SK-N-SH (cell line): ENCODE measurements at regions not wholly inside any gene's neighbourhood (a gene's known extent, or its start where the extent isn't known, plus 50 kb on each side); places are given as distances from the start of the nearest gene placed in this dataset.

Experiments used
- CTCF ChIA-PET: fragments of 300-600, 350-600 bp; formaldehyde crosslinking; extraction: SDS; loops from one replicate; lab custom pipeline; 2021; lab: Yijun Ruan, JAX
- POLR2A ChIA-PET: fragments of 350-600 bp; sonication (Branson Sonifier 250); formaldehyde crosslinking; extraction: SDS; loops from one replicate; lab custom pipeline; 2020; ENCODE audit warnings: antibody characterized with exemption, inconsistent platforms; lab: Yijun Ruan, JAX
- DNase-seq: peaks from one replicate; pipeline ENCODE4 v3.0.0; 2012
- H2AFZ ChIP-seq: fragments of 200-600 bp; sonication (generic); 2 replicates; pipeline ENCODE4 v1.8.1; 2016; ENCODE audit warnings: antibody characterized with exemption, mild to moderate bottlenecking, low read depth
- H3F3A ChIP-seq: fragments of 200-600 bp; sonication (generic); replicated peaks from 2 replicates; pipeline ENCODE3; 2016; ENCODE audit warnings: antibody characterized with exemption, mild to moderate bottlenecking; ENCODE audit not compliant: insufficient read depth
- H3K27ac ChIP-seq, 2 experiments: fragments of 200-500 bp in 1 of 2; fragments of 200-600 bp in 1 of 2; sonication (Bioruptor generic) in 1 of 2; sonication (generic), shearing (Covaris generic) in 1 of 2; 2 replicates each; pipeline versions ENCODE4 v1.5.1 to v1.6.1; 2014 to 2016; ENCODE audit warnings: low read depth in 2 of 2, inconsistent platforms in 1 of 2, low read length in 1 of 2, mild to moderate bottlenecking in 1 of 2, mixed read lengths in 1 of 2
- H3K27me3 ChIP-seq: fragments of 200-600 bp; sonication (generic), shearing (Covaris generic); 2 replicates; pipeline ENCODE4 v1.6.1; 2016; ENCODE audit warnings: mixed run types; ENCODE audit not compliant: insufficient read depth
- H3K36me3 ChIP-seq, 2 experiments: fragments of 200-500 bp in 1 of 2; fragments of 200-600 bp in 1 of 2; sonication (Bioruptor generic) in 1 of 2; sonication (generic) in 1 of 2; replicated peaks in 1 of 2; 2 replicates each; pipeline versions ENCODE3 to v1.5.1; 2014 to 2016; ENCODE audit warnings: low read length in 1 of 2, mild to moderate bottlenecking in 1 of 2; ENCODE audit not compliant: insufficient read depth in 2 of 2, control insufficient read depth in 1 of 2
- H3K4me1 ChIP-seq, 2 experiments: fragments of 200-500 bp in 1 of 2; fragments of 200-600 bp in 1 of 2; sonication (Bioruptor generic) in 1 of 2; sonication (generic), shearing (Covaris generic) in 1 of 2; 2 replicates each; pipeline versions ENCODE4 v1.5.1 to v1.6.1; 2014 to 2016; ENCODE audit warnings: low read depth in 1 of 2, low read length in 1 of 2, mixed run types in 1 of 2; ENCODE audit not compliant: insufficient read depth in 2 of 2, control insufficient read depth in 1 of 2
- H3K4me2 ChIP-seq: fragments of 200-600 bp; sonication (generic), shearing (Covaris generic); 2 replicates; pipeline ENCODE4 v1.6.1; 2017; ENCODE audit warnings: mixed run types
- H3K4me3 ChIP-seq, 2 experiments: fragments of 200-500 bp in 1 of 2; fragments of 200-600 bp in 1 of 2; sonication (Bioruptor generic) in 1 of 2; sonication (generic), shearing (Covaris generic) in 1 of 2; 2 replicates each; pipeline versions ENCODE4 v1.5.1 to v1.8.1; 2014 to 2016; ENCODE audit warnings: low read depth in 2 of 2, inconsistent platforms in 1 of 2, low read length in 1 of 2, mild to moderate bottlenecking in 1 of 2, mixed read lengths in 1 of 2, moderate library complexity in 1 of 2
- H3K79me2 ChIP-seq: fragments of 200-600 bp; sonication (generic); 2 replicates; pipeline ENCODE4 v1.8.1; 2017; ENCODE audit warnings: mild to moderate bottlenecking; ENCODE audit not compliant: insufficient read depth
- H3K9ac ChIP-seq: fragments of 200-600 bp; sonication (generic); 2 replicates; pipeline ENCODE4 v1.6.1; 2017; ENCODE audit warnings: mixed run types
- H3K9me2 ChIP-seq: fragments of 200-600 bp; sonication (generic); 2 replicates; pipeline ENCODE4 v1.6.1; 2017; ENCODE audit warnings: mixed run types
- H3K9me3 ChIP-seq: fragments of 200-600 bp; sonication (generic); 2 replicates; pipeline ENCODE4 v1.6.1; 2017; ENCODE audit warnings: mixed run types, mild to moderate bottlenecking, moderate library complexity
- H4K20me1 ChIP-seq: fragments of 200-600 bp; sonication (generic); 2 replicates; pipeline ENCODE4 v1.6.1; 2017; ENCODE audit warnings: mild to moderate bottlenecking, mixed run types; ENCODE audit not compliant: insufficient read depth
- EP300 ChIP-seq, 2 experiments: IDR thresholded peaks; 2 replicates each; pipeline versions ENCODE4 v1.4.0 to v1.6.1; 2012; ENCODE audit warnings: borderline replicate concordance in 1 of 2, low read depth in 1 of 2, low read length in 1 of 2
- EZH2phosphoT487 ChIP-seq: fragments of 200-600 bp; sonication (generic); IDR thresholded peaks from 2 replicates; pipeline ENCODE4 v1.6.1; 2017; ENCODE audit warnings: low read depth, mixed run types, mild to moderate bottlenecking, antibody characterized with exemption, moderate library complexity, borderline replicate concordance
- FOXM1 ChIP-seq: IDR thresholded peaks from 2 replicates; pipeline ENCODE4 v1.4.0; 2012; ENCODE audit warnings: low read depth, mild to moderate bottlenecking
- GABPA ChIP-seq: IDR thresholded peaks from 2 replicates; pipeline ENCODE4 v1.4.0; 2012; ENCODE audit warnings: low read depth, mild to moderate bottlenecking
- GATA2 ChIP-seq: sonication (generic); formaldehyde crosslinking; IDR thresholded peaks from 2 replicates; pipeline ENCODE4 v1.5.0; 2020; ENCODE audit warnings: mild to moderate bottlenecking, missing genetic modification reagents
- IRF3 ChIP-seq: fragments of 150-350 bp; IDR thresholded peaks from 2 replicates; pipeline ENCODE4 v1.6.1; 2016; ENCODE audit warnings: mild to moderate bottlenecking, low read depth, low read length
- NFIC ChIP-seq: IDR thresholded peaks from 2 replicates; pipeline ENCODE4 v1.4.0; 2012; ENCODE audit warnings: borderline replicate concordance
- RAD21 ChIP-seq: IDR thresholded peaks from 2 replicates; pipeline ENCODE4 v1.6.1; 2012; ENCODE audit warnings: mild to moderate bottlenecking, low read length
- SMC3 ChIP-seq: IDR thresholded peaks from 2 replicates; pipeline ENCODE4 v1.6.1; 2012; ENCODE audit warnings: low read depth, low read length, improper control_type of control experiment
- TAF1 ChIP-seq: IDR thresholded peaks from 2 replicates; pipeline ENCODE4 v1.6.1; 2012; ENCODE audit warnings: low read depth, mild to moderate bottlenecking, low read length, moderate library complexity, borderline replicate concordance
- TCF12 ChIP-seq: IDR thresholded peaks from 2 replicates; pipeline ENCODE4 v1.4.0; 2012
- YY1 ChIP-seq: IDR thresholded peaks from 2 replicates; pipeline ENCODE4 v1.4.0; 2012; ENCODE audit warnings: low read depth, mild to moderate bottlenecking
- WGBS: methylation state at CpG from one replicate; pipeline ENCODE4 v1.1.6; 2017; ENCODE audit warnings: low lambda C conversion rate; 5-methylcytosine and 5-hydroxymethylcytosine counted together
- TF ChIP-seq, protein P1 (sequence below): fragments of 200-600 bp; sonication (generic); IDR thresholded peaks from 2 replicates; pipeline ENCODE4 v1.6.1; 2017; ENCODE audit warnings: antibody characterized with exemption, mild to moderate bottlenecking, moderate library complexity
- TF ChIP-seq, protein P2 (sequence below): IDR thresholded peaks from 2 replicates; pipeline ENCODE4 v1.6.1; 2012; ENCODE audit warnings: mild to moderate bottlenecking, low read depth, low read length, moderate library complexity

- H3K27me3 ChIP-seq = no peaks in the 10 kb centered on the region
- H3K9me2 ChIP-seq = no peaks in the 10 kb centered on the region
- H3K4me3 ChIP-seq = no peak overlapping the region
- DNase-seq = peak; percentile 33
- no peaks in the 10 kb centered on the region for H4K20me1 ChIP-seq
- H3K27ac ChIP-seq = no peak overlapping the region
- no peaks in the 10 kb centered on the region for H3K4me1 ChIP-seq
- H3F3A ChIP-seq = peaks cover 16% of the 10 kb centered on the region
- no peak overlapping the region for H3K9ac ChIP-seq
- no peaks in the 10 kb centered on the region for H3K9me3 ChIP-seq
- TF ChIP-seq IRF3 = no peak
- TF ChIP-seq TCF12 = no peak
- TF ChIP-seq GATA2 (CRISPR knock-in tag) = peak; percentile 61
- ChIA-PET POLR2A (no interaction called here), CTCF (no interaction called here)
- peaks cover 21 to 60% of the 10 kb centered on the region in 2 experiments for H3K36me3 ChIP-seq
- no peak overlapping the region for H3K4me2 ChIP-seq
- no peaks in the 10 kb centered on the region for H3K79me2 ChIP-seq
- H2AFZ ChIP-seq = no peak overlapping the region
Observed at GRCh38 chr11:33608386-33608785, 92.2 kb downstream of the C11orf91 start.

DNA sequence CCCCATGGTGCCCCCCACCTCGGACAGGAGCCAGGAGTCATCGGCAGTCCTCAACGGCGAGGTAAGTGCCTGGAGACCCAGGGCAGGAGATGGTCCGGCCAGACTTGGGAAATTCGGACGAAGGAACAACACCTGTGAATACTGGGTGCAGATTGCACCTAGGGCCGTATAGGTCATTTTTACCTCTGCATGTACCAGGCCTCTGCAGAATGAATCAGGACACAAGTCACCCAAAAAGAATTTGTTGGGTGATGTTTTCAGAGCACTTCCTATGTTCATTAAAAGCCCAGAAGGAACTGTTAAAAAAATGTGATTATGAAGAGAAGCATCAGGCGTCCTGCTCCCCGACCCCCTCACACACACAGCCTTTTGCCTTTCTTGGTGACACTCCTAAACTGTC, 93.9 kb downstream of the C11orf91 start:
- Histone ChIP-seq H3K4me3 (no peak overlapping the region), H3K4me1 (no peaks in the 10 kb centered on the region), H2AFZ (no peak overlapping the region), H3K4me2 (no peak overlapping the region)
- CTCF ChIA-PET = interaction anchor here (1.4 kb wide), 1 partner anchor 136 kb away, joined by 4 read pairs; no protein-coding TSS in a partner anchor
- WGBS = 90% methylated on average over 3 of the region's 10 CpGs
- no peak for TF ChIP-seq FOXM1
- TF ChIP-seq, all 33 proteins: peak for 0
- peaks cover 10% of the 10 kb centered on the region for H3F3A ChIP-seq
- H3K9ac ChIP-seq = no peak overlapping the region
- POLR2A ChIA-PET = no interaction called here
- no peaks in the 10 kb centered on the region for H3K9me2 ChIP-seq
- DNase-seq = no peak
- H3K36me3 ChIP-seq = peaks cover 22 to 56% of the 10 kb centered on the region in 2 experiments
- H3K9me3 ChIP-seq = no peaks in the 10 kb centered on the region
- no peaks in the 10 kb centered on the region for H3K27me3 ChIP-seq
- H4K20me1 ChIP-seq = no peaks in the 10 kb centered on the region
- H3K79me2 ChIP-seq = no peaks in the 10 kb centered on the region
- H3K27ac ChIP-seq = no peak overlapping the region

GRCh38 chr11:33605703-33606102, 94.9 kb downstream of the C11orf91 start:
- Histone ChIP-seq H3K27ac (no peak overlapping the region), H3K27me3 (no peaks in the 10 kb centered on the region), H3K36me3 (peaks cover 20 to 54% of the 10 kb centered on the region in 2 experiments), H3K9ac (no peak overlapping the region), H3K9me3 (no peaks in the 10 kb centered on the region), H4K20me1 (no peaks in the 10 kb centered on the region), H3K9me2 (no peaks in the 10 kb centered on the region), H2AFZ (no peak overlapping the region), H3K4me2 (no peak overlapping the region), H3K4me1 (no peaks in the 10 kb centered on the region), H3F3A (no peaks in the 10 kb centered on the region), H3K79me2 (no peaks in the 10 kb centered on the region), H3K4me3 (no peak overlapping the region)
- TF ChIP-seq FOXM1 (no peak), TCF12 (no peak), SMC3 (no peak), TAF1 (no peak), RAD21 (no peak), EZH2phosphoT487 (no peak), NFIC (no peak), EP300 (IDR thresholded peaks at IDR 0.05; ENCODE audit: borderline replicate concordance in 1 of 2, low read depth in 1 of 2, low read length in 1 of 2) (no peak), GABPA (no peak), YY1 (no peak)
- TF ChIP-seq, protein P1, sequence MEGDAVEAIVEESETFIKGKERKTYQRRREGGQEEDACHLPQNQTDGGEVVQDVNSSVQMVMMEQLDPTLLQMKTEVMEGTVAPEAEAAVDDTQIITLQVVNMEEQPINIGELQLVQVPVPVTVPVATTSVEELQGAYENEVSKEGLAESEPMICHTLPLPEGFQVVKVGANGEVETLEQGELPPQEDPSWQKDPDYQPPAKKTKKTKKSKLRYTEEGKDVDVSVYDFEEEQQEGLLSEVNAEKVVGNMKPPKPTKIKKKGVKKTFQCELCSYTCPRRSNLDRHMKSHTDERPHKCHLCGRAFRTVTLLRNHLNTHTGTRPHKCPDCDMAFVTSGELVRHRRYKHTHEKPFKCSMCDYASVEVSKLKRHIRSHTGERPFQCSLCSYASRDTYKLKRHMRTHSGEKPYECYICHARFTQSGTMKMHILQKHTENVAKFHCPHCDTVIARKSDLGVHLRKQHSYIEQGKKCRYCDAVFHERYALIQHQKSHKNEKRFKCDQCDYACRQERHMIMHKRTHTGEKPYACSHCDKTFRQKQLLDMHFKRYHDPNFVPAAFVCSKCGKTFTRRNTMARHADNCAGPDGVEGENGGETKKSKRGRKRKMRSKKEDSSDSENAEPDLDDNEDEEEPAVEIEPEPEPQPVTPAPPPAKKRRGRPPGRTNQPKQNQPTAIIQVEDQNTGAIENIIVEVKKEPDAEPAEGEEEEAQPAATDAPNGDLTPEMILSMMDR = no peak
- TF ChIP-seq, protein P2, sequence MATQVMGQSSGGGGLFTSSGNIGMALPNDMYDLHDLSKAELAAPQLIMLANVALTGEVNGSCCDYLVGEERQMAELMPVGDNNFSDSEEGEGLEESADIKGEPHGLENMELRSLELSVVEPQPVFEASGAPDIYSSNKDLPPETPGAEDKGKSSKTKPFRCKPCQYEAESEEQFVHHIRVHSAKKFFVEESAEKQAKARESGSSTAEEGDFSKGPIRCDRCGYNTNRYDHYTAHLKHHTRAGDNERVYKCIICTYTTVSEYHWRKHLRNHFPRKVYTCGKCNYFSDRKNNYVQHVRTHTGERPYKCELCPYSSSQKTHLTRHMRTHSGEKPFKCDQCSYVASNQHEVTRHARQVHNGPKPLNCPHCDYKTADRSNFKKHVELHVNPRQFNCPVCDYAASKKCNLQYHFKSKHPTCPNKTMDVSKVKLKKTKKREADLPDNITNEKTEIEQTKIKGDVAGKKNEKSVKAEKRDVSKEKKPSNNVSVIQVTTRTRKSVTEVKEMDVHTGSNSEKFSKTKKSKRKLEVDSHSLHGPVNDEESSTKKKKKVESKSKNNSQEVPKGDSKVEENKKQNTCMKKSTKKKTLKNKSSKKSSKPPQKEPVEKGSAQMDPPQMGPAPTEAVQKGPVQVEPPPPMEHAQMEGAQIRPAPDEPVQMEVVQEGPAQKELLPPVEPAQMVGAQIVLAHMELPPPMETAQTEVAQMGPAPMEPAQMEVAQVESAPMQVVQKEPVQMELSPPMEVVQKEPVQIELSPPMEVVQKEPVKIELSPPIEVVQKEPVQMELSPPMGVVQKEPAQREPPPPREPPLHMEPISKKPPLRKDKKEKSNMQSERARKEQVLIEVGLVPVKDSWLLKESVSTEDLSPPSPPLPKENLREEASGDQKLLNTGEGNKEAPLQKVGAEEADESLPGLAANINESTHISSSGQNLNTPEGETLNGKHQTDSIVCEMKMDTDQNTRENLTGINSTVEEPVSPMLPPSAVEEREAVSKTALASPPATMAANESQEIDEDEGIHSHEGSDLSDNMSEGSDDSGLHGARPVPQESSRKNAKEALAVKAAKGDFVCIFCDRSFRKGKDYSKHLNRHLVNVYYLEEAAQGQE = no peak
- no peak for DNase-seq
- CTCF ChIA-PET = interaction anchor here (1.4 kb wide), 1 partner anchor 137 kb away, joined by 4 read pairs; no protein-coding TSS in a partner anchor
- POLR2A ChIA-PET = no interaction called here
- 96% methylated on average over 3 of the region's 3 CpGs for WGBS
